SU-DHL-6 (cell line): ENCODE measurements at regions not wholly inside any gene's neighbourhood (a gene's known extent, or its start where the extent isn't known, plus 50 kb on each side); places are given as distances from the start of the nearest gene placed in this dataset.

Experiments
- CTCF ChIP-seq: fragments of 200-600 bp; sonication (generic); IDR thresholded peaks from one replicate; pipeline ENCODE4 v1.5.1; 2017; ENCODE audit warnings: antibody characterized with exemption, mild to moderate bottlenecking, low read length, moderate library complexity; ENCODE audit not compliant: insufficient read depth, poor library complexity, severe bottlenecking
- EZH2phosphoT487 ChIP-seq: fragments of 200-600 bp; sonication (generic), shearing (Covaris generic); conservative IDR thresholded peaks from 2 replicates; pipeline ENCODE4 v1.6.1; 2018; ENCODE audit warnings: mild to moderate bottlenecking, antibody characterized with exemption, low read length, moderate library complexity, mixed read lengths

- TF ChIP-seq CTCF (no peak), EZH2phosphoT487 (no peak)
Measured at GRCh38 chr10:123303581-123304337, 149.6 kb downstream of the BUB3 start.
